Gastroesophageal sphincter (tissue), 4 donors: ENCODE measurements at regions not wholly inside any gene's neighbourhood (a gene's known extent, or its start where the extent isn't known, plus 50 kb on each side); places are given as distances from the start of the nearest gene placed in this dataset.
"Not testable (repeated sequence)": the region's sequence is repeated elsewhere in the genome, so short reads cannot be mapped to it uniquely, and the experiment has no call there.

ENCODE experiments used
- ATAC-seq: fragments of 150-250 bp; one replicate; pipeline ENCODE4 v1.9.1; 2016; ENCODE audit warnings: mild to moderate bottlenecking, moderate library complexity
- H3K27ac ChIP-seq, 4 donors: fragments of 200-600 bp; sonication (generic) in 3 of 4; 1 replicate in 3 of 4; 2 replicates in 1 of 4; pipeline ENCODE4 v1.5.1; 2016 to 2019
- H3K27me3 ChIP-seq: fragments of 200-600 bp; sonication (generic); one replicate; pipeline ENCODE4 v1.5.1; 2019
- H3K36me3 ChIP-seq, 2 donors: fragments of 200-600 bp; sonication (generic); one replicate each; pipeline ENCODE4 v1.5.1; 2019; ENCODE audit warnings: control low read depth in 1 of 2
- H3K4me1 ChIP-seq, 3 donors: fragments of 200-600 bp; sonication (generic); 1 replicate in 2 of 3; 2 replicates in 1 of 3; pipeline ENCODE4 v1.5.1; 2016 to 2019; ENCODE audit warnings: control low read depth in 2 of 3
- H3K4me3 ChIP-seq, 2 donors: fragments of 200-600 bp; sonication (generic); one replicate each; pipeline ENCODE4 v1.5.1; 2019; ENCODE audit warnings: mild to moderate bottlenecking in 1 of 2, moderate library complexity in 1 of 2
- H3K9me3 ChIP-seq, 3 donors: fragments of 200-600 bp; sonication (generic); one replicate each; pipeline ENCODE4 v1.5.1; 2017 to 2019; ENCODE audit warnings: control low read depth in 2 of 3
- CTCF ChIP-seq, 4 experiments: fragments of 200-600 bp in 2 of 4; fragments of 450-650 bp in 2 of 4; sonication (generic) in 1 of 4; IDR thresholded peaks; one replicate each; pipeline ENCODE4 v1.5.1; 2017 to 2019; ENCODE audit warnings: antibody characterized with exemption in 4 of 4, mild to moderate bottlenecking in 2 of 4, moderate library complexity in 2 of 4
- EP300 ChIP-seq: sonication (generic); formaldehyde crosslinking; IDR thresholded peaks from one replicate; pipeline ENCODE4 v1.6.1; 2017; ENCODE audit warnings: antibody characterized with exemption, mild to moderate bottlenecking
- POLR2A ChIP-seq, 2 donors: fragments of 450-650 bp; IDR thresholded peaks; one replicate each; pipeline ENCODE4 v1.6.1; 2017; ENCODE audit warnings: antibody characterized with exemption in 2 of 2, mild to moderate bottlenecking in 2 of 2, moderate library complexity in 1 of 2
- POLR2AphosphoS5 ChIP-seq: sonication (generic); formaldehyde crosslinking; IDR thresholded peaks from one replicate; pipeline ENCODE4 v1.6.1; 2017; ENCODE audit warnings: antibody characterized with exemption
- WGBS, 2 donors: methylation state at CpG; one replicate each; pipeline ENCODE4 v1.1.5; 2018; ENCODE audit warnings: low coverage in 1 of 2; 5-methylcytosine and 5-hydroxymethylcytosine counted together

GRCh38 chr11:98740321-98740720 lies 280.4 kb upstream of the CNTN5 start:
- no peak overlapping the region for H3K27ac ChIP-seq
- no peak for ATAC-seq
- no peaks in the 10 kb centered on the region for H3K27me3 ChIP-seq
- no peak overlapping the region for H3K4me3 ChIP-seq
- H3K9me3 ChIP-seq, result no peaks in the 10 kb centered on the region
- no peaks in the 10 kb centered on the region for H3K36me3 ChIP-seq
- H3K4me1 ChIP-seq, result no peaks in the 10 kb centered on the region
- TF ChIP-seq POLR2A (IDR thresholded peaks at IDR 0.05), result no peak
- TF ChIP-seq CTCF (IDR thresholded peaks at IDR 0.05), result no peak
- TF ChIP-seq EP300, result no peak
- TF ChIP-seq POLR2AphosphoS5, result no peak

- H3K4me1 ChIP-seq, H3K27ac ChIP-seq, H3K36me3 ChIP-seq, H3K27me3 ChIP-seq, H3K4me3 ChIP-seq, ATAC-seq: not testable (repeated sequence)
- no CpG with 5 or more reads among the region's 21 CpGs for WGBS, 2 donors
- H3K9me3 ChIP-seq, result peaks cover 0 to 24% (median 0%) of the 10 kb centered on the region in 3 donors
Observed at GRCh38 chr11:98763446-98763845, 257.3 kb upstream of the CNTN5 start.

GRCh38 chr11:98766903-98767302 lies 253.8 kb upstream of the CNTN5 start:
- no peaks in the 10 kb centered on the region for H3K4me1 ChIP-seq
- H3K27ac ChIP-seq, result no peak overlapping the region
- H3K9me3 ChIP-seq, result peaks cover 0 to 20% (median 0%) of the 10 kb centered on the region in 3 donors
- no peak for ATAC-seq
- no peaks in the 10 kb centered on the region for H3K27me3 ChIP-seq
- TF ChIP-seq CTCF (IDR thresholded peaks at IDR 0.05) (no peak), POLR2A (IDR thresholded peaks at IDR 0.05) (no peak), POLR2AphosphoS5 (no peak), EP300 (no peak)
- H3K4me3 ChIP-seq, result no peak overlapping the region
- no peaks in the 10 kb centered on the region for H3K36me3 ChIP-seq
- WGBS, 2 donors, result 65 to 70% methylated on average over 2 of the region's 2 CpGs

- ATAC-seq, H3K4me1 ChIP-seq, H3K4me3 ChIP-seq, H3K36me3 ChIP-seq, H3K27me3 ChIP-seq, H3K27ac ChIP-seq, H3K9me3 ChIP-seq: not testable (repeated sequence)
- WGBS, 2 donors, result no CpG with 5 or more reads among the region's 29 CpGs
Observed at GRCh38 chr11:98770046-98770445, 250.7 kb upstream of the CNTN5 start.

GRCh38 chr11:98771791-98772190 lies 249.0 kb upstream of the CNTN5 start:
- Histone ChIP-seq H3K4me1 (no peaks in the 10 kb centered on the region), H3K27ac (no peak overlapping the region), H3K4me3 (no peak overlapping the region), H3K27me3 (no peaks in the 10 kb centered on the region), H3K36me3 (no peaks in the 10 kb centered on the region), H3K9me3 (no peaks in the 10 kb centered on the region)
- 71 to 85% methylated on average over 4 of the region's 4 CpGs for WGBS, 2 donors
- no peak for ATAC-seq
- no peak for TF ChIP-seq POLR2AphosphoS5
- no peak for TF ChIP-seq EP300
- TF ChIP-seq POLR2A (IDR thresholded peaks at IDR 0.05), result no peak
- no peak for TF ChIP-seq CTCF (IDR thresholded peaks at IDR 0.05)

- TF ChIP-seq POLR2A (IDR thresholded peaks at IDR 0.05), result no peak
- TF ChIP-seq POLR2AphosphoS5, result no peak
- TF ChIP-seq CTCF (IDR thresholded peaks at IDR 0.05), result no peak
- TF ChIP-seq EP300, result no peak
- no peaks in the 10 kb centered on the region for H3K4me1 ChIP-seq
- H3K27me3 ChIP-seq, result no peaks in the 10 kb centered on the region
- H3K4me3 ChIP-seq, result no peak overlapping the region
- H3K9me3 ChIP-seq, result no peaks in the 10 kb centered on the region
- 29 to 49% methylated on average over 2 of the region's 2 CpGs for WGBS, 2 donors
- no peak overlapping the region for H3K27ac ChIP-seq
- ATAC-seq, result no peak
- no peaks in the 10 kb centered on the region for H3K36me3 ChIP-seq
Observed at GRCh38 chr11:98772893-98773292, 247.9 kb upstream of the CNTN5 start.
